NCI-H1048 (cell line): ENCODE measurements at regions not wholly inside any gene's neighbourhood (a gene's known extent, or its start where the extent isn't known, plus 50 kb on each side); places are given as distances from the start of the nearest gene placed in this dataset.

ENCODE experiments used
- DNase-seq: peaks from one replicate; lab custom pipeline; 2025; lab: John Stamatoyannopoulos, UW

- DNase-seq, result no peak
Measured at GRCh38 chr3:168248383-168249204, 152.9 kb upstream of the GOLIM4 start.

- no peak for DNase-seq
Measured at GRCh38 chr3:168241156-168241555, 145.4 kb upstream of the GOLIM4 start.

GRCh38 chr3:168239287-168239686, 143.6 kb upstream of the GOLIM4 start:
- DNase-seq, result no peak

- DNase-seq, result no peak
Measured at GRCh38 chr3:168233001-168233400, 137.3 kb upstream of the GOLIM4 start.

- no peak for DNase-seq
Measured at GRCh38 chr3:168223085-168223484, 127.4 kb upstream of the GOLIM4 start.

- no peak for DNase-seq
Measured at GRCh38 chr3:168220556-168220955, 124.8 kb upstream of the GOLIM4 start.

GRCh38 chr3:168219530-168219929, 123.8 kb upstream of the GOLIM4 start:
- DNase-seq, result no peak

- no peak for DNase-seq
Measured at GRCh38 chr3:168218600-168218999, 122.9 kb upstream of the GOLIM4 start.

- no peak for DNase-seq
Measured at GRCh38 chr3:168216851-168217250, 121.1 kb upstream of the GOLIM4 start.

- no peak for DNase-seq
Measured at GRCh38 chr3:168213920-168214319, 118.2 kb upstream of the GOLIM4 start.

- no peak for DNase-seq
Measured at GRCh38 chr3:168212664-168213285, 117.1 kb upstream of the GOLIM4 start.

GRCh38 chr3:168205451-168205850, 109.7 kb upstream of the GOLIM4 start:
- DNase-seq, result no peak

- DNase-seq, result no peak
Measured at GRCh38 chr3:168197162-168197561, 101.4 kb upstream of the GOLIM4 start.

GRCh38 chr3:168191856-168192255, 96.1 kb upstream of the GOLIM4 start:
- no peak for DNase-seq

GRCh38 chr3:168187233-168187632, 91.5 kb upstream of the GOLIM4 start:
- DNase-seq, result no peak

- no peak for DNase-seq
Measured at GRCh38 chr3:168186293-168186983, 90.7 kb upstream of the GOLIM4 start.

- no peak for DNase-seq
Measured at GRCh38 chr3:168183774-168184173, 88.0 kb upstream of the GOLIM4 start.

GRCh38 chr3:168168743-168169142, 73.0 kb upstream of the GOLIM4 start:
- DNase-seq, result no peak

- DNase-seq, result no peak
Measured at GRCh38 chr3:168165390-168166269, 69.9 kb upstream of the GOLIM4 start.

GRCh38 chr3:168162172-168162571, 66.4 kb upstream of the GOLIM4 start:
- no peak for DNase-seq

GRCh38 chr3:168161696-168162095, 66.0 kb upstream of the GOLIM4 start:
- no peak for DNase-seq

GRCh38 chr3:168157903-168158302, 62.2 kb upstream of the GOLIM4 start:
- DNase-seq, result no peak
